Activated CD4-positive, alpha-beta T cell treated with anti-CD3 and anti-CD28 coated beads, Interleukin-2, Interleukin-6, amounts not matched to agents 100 ng/mL and 50 ng/mL, durations not matched to agents 16 hours and 8 hours (primary cell): ENCODE measurements at regions not wholly inside any gene's neighbourhood (a gene's known extent, or its start where the extent isn't known, plus 50 kb on each side); places are given as distances from the start of the nearest gene placed in this dataset.
"Not testable (repeated sequence)": the region's sequence is repeated elsewhere in the genome, so short reads cannot be mapped to it uniquely, and the experiment has no call there.

ENCODE experiments used
- DNase-seq: peaks from one replicate; pipeline ENCODE4 v3.0.0-alpha.2; 2020

DNA sequence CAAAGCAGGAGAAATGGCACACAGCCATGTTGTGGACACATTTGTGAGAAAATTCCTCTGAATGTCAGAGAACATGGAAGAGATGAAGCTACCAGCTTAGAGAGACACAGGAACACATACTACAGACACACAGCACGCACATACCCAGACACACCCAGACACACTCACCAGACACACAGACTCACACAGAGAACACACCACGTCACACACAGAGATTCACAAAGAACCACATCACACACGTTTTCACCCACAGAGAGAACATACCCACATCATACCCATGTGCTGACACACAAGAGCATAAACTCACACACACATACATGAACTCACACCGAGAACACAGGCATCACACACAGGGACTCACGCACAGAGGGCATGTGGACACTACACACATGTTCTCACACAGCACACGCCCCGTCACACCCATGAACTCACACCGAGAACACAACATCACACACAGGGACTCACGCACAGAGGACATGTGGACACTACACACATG, 124.9 kb downstream of the METRNL start:
- DNase-seq: no peak

DNA sequence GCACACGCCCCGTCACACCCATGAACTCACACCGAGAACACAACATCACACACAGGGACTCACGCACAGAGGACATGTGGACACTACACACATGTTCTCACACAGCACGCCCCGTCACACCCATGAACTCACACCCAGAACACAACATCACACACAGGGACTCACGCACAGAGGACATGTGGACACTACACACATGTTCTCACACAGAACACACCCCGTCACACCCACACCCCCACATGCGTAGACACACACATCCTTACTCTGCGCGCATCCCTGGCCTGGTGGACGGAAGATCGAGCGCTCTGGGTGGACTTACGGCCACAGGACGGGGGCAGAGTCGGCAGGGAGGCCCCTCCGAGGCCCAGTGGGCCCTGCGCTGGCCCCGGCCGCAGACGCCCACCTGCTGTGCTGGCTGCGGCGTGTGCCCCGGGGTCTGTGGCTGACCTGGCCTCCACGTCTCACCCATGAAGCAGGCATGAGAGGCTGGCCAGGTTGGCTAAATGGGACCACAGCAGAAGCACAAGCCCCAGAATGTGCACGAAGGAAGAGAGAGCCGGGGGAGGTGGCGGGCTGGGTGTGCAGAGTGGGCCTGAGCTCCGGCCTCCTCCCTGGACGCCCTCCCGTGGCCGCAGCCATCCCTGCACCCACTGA, 125.5 kb downstream of the METRNL start:
- DNase-seq: not testable (repeated sequence)

DNA sequence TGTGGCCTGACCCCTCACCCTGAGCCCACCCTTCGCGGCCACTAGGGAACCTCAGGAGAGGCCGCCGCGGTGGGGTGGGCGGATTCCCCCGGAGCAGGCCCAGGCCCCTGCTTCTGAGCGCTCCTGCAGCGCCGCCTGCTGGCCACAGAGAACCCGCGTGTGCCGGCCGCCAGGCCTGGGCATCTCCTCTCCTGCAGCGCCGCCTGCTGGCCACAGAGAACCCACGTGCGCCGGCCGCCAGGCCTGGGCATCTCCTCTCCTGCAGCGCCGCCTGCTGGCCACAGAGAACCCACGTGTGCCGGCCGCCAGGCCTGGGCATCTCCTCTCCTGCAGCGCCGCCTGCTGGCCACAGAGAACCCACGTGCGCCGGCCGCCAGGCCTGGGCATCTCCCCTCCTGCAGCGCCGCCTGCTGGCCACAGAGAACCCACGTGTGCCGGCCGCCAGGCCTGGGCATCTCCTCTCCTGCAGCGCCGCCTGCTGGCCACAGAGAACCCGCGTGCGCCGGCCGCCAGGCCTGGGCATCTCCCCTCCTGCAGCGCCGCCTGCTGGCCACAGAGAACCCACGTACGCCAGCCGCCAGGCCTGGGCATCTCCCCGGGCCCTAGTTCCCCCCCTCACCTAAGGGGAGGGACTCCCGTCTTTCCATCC, 126.1 kb downstream of the METRNL start:
- peak; percentile 81 for DNase-seq

DNA sequence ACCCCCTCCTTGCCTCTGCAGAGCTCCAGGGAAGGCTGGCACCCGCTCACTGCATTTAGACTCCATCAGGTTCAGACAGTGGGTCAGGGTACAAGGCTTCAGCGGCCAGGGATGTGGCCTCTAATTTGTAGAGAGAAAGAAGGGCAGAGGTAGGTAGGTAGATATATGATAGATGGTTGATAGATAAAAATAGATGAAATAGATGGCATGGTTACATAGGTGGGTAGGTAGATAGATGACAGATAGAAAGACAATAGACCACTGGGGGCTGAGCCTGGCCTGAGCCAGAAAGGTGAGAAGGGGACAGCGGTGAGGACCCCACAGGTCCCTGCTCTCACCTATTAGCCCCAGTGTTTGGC, 126.6 kb downstream of the METRNL start:
- not testable (repeated sequence) for DNase-seq

DNA sequence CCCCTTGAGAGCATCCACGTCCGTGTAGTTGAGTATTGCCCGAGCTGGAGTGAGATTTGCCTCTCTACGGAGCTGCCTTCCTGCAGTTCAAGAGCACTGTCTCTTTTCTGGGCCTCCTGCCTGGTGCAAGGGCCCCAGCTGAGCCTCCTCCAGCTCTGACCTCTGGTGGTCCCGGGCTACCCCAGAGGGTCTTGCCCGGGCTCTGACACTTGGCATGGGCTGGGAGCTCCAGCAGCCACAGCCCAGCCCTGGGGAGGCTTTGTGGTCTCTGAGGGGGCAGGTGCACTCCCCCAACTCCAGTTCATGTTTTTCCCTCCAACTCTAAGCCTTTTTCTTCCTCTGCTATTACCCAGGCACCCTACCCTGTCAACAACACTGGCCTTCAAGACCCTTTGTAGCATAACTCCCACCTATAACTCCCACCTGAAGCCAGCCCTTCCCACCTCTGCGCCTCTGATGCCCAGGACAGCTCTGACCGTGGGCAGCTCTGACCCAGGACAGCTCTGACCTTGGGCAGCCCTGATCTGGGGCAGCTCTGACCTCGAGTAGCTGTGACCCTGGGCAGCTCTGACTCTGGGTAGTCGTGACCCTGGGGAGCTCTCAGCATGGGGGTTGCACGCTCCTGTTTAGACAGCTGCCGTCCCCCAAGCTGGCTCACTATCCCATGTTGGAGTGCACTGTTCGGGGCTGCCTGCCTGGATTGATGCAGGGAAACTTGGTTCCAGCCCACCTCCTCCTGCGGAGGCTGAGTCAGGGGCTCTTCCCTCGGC, 127.6 kb downstream of the METRNL start:
- DNase-seq: not testable (repeated sequence)

DNA sequence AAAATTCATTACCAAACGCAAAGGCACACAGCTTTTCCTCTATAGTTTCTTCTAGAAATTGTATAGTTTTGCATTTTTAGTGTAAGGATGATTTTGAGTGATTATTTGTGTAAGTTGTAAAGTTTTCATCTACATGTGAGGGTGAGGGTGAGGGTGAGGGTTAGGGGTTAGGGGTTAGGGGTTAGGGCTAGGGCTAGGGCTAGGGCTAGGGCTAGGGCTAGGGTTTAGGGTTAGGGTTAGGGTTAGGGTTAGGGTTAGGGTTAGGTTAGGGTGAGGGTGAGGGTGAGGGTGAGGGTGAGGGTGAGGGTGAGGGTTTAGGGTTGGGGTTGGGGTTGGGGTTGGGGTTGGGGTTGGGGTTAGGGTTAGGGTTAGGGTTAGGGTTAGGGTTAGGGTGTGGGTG, 167.6 kb downstream of the METRNL start:
- peak; percentile 41 for DNase-seq
